ENCODE measurements at regions not wholly inside any gene's neighbourhood (a gene's known extent, or its start where the extent isn't known, plus 50 kb on each side); places are given as distances from the start of the nearest gene placed in this dataset.

DNA sequence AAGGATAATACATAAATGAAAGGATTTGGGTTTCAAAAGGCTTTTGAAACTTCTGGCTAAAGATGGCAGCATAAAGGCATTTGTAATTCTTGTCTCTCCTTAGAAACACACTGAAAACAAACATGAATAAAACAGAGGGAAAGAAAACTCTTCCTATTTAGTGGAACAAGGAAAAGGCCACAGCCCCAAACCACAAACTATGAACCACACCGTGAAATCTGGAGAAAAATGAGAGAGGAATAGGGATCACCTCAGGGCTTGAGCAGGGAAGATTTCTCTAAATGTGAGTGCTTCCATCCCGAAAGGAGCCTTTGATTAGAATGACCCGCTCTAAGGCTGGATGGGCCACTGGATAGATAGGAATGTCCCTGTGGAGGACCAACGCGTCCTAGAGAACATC lies 119.6 kb downstream of the SEC61B start:
- no peak for DNase-seq (ENCODE audit: low read depth)
- TF ChIP-seq, protein P1, sequence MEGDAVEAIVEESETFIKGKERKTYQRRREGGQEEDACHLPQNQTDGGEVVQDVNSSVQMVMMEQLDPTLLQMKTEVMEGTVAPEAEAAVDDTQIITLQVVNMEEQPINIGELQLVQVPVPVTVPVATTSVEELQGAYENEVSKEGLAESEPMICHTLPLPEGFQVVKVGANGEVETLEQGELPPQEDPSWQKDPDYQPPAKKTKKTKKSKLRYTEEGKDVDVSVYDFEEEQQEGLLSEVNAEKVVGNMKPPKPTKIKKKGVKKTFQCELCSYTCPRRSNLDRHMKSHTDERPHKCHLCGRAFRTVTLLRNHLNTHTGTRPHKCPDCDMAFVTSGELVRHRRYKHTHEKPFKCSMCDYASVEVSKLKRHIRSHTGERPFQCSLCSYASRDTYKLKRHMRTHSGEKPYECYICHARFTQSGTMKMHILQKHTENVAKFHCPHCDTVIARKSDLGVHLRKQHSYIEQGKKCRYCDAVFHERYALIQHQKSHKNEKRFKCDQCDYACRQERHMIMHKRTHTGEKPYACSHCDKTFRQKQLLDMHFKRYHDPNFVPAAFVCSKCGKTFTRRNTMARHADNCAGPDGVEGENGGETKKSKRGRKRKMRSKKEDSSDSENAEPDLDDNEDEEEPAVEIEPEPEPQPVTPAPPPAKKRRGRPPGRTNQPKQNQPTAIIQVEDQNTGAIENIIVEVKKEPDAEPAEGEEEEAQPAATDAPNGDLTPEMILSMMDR (conservative IDR thresholded peaks at IDR 0.05; ENCODE audit: low read length), result no peak

DNA sequence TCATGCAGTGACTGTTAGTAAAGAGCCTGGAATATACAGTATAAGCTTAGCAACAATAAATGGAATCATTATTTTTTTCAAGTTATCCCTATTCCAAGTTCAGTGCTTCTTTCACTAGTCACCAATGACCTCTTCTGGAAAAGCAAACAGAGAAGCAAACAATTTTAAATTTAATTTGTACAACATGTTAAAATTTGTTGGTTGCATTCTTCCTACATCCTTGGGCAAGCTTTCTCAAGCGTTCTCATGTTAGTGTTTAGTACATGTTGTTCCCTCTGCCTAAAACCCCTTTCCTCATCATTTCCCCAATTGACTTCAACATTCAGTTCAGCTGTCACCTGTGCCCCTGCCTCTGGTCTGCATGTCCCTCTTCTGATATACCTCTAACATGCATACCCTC lies 123.4 kb downstream of the SEC61B start:
- DNase-seq (ENCODE audit: low read depth), result no peak
- TF ChIP-seq, protein P1 (conservative IDR thresholded peaks at IDR 0.05; ENCODE audit: low read length), result no peak
- H3K4me3 ChIP-seq (ENCODE audit: low read length), result no peak overlapping the region

More for the DNA sequence above, 119.6 kb downstream of the SEC61B start:
- no peak overlapping the region for H3K4me3 ChIP-seq (ENCODE audit: low read length)

- no peak overlapping the region for H3K4me3 ChIP-seq (ENCODE audit: low read length)
- TF ChIP-seq, protein P1 (conservative IDR thresholded peaks at IDR 0.05; ENCODE audit: low read length), result no peak
- no peak for DNase-seq (ENCODE audit: low read depth)
These were observed 123.9 kb downstream of the SEC61B start for GRCh38 chr9:99345942-99346341.

DNA sequence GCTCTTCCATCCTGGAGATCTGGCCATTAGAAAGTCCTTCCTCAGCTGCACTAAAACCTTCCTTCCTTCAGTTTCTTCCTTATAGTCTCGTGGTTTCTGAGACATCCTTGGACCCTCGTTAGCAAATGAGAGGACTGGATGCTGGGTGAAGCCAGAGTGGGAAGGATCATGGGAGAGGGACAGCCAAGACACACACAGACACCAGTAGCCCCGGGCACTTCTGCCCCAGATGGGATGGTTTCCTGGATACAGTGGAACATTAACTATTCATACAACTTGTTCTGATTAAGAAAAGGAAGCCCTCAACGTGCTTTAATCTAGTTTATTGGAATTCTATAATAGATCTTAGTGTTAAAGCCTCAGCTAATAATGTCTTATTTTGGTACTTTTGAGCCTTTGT lies 125.5 kb downstream of the SEC61B start:
- TF ChIP-seq, protein P1 (conservative IDR thresholded peaks at IDR 0.05; ENCODE audit: low read length), result no peak
- no peak overlapping the region for H3K4me3 ChIP-seq (ENCODE audit: low read length)
- no peak for DNase-seq (ENCODE audit: low read depth)

- TF ChIP-seq, protein P1 (conservative IDR thresholded peaks at IDR 0.05; ENCODE audit: low read length), result no peak
- DNase-seq (ENCODE audit: low read depth), result no peak
- H3K4me3 ChIP-seq (ENCODE audit: low read length), result no peak overlapping the region
These were observed 126.2 kb downstream of the SEC61B start for GRCh38 chr9:99348289-99348688.

GRCh38 chr9:99349870-99350269 lies 127.8 kb downstream of the SEC61B start:
- TF ChIP-seq, protein P1 (conservative IDR thresholded peaks at IDR 0.05; ENCODE audit: low read length), result peak; percentile 13; the same call in 1 of the 2 replicates
- DNase-seq (ENCODE audit: low read depth), result peak; percentile 80
- no peak overlapping the region for H3K4me3 ChIP-seq (ENCODE audit: low read length)

GRCh38 chr9:99350461-99350860 lies 128.4 kb downstream of the SEC61B start:
- H3K4me3 ChIP-seq (ENCODE audit: low read length), result no peak overlapping the region
- TF ChIP-seq, protein P1 (conservative IDR thresholded peaks at IDR 0.05; ENCODE audit: low read length), result no peak
- DNase-seq (ENCODE audit: low read depth), result no peak

Measured in AG10803 (cell line).